ENCODE measurements at regions not wholly inside any gene's neighbourhood (a gene's known extent, or its start where the extent isn't known, plus 50 kb on each side); places are given as distances from the start of the nearest gene placed in this dataset.
"Not testable (repeated sequence)": the region's sequence is repeated elsewhere in the genome, so short reads cannot be mapped to it uniquely, and the experiment has no call there.

DNA sequence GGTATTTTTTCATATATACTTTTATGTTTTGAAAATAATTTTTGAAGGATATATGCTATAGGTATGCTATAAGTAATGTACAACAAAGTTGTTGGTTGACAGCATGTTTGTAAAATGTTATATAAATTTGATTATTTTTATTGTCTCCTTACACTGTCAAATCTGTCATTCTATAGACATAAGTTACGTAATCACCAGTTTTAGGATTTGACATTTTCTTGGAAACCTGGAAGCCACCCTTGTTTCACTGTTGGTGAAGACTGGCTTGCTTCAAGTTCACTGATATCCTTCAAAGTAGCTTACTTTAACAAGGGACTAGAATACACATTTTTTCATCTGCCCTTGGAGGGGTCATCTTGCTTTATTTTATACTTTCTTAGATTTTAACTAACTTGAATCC is 1288.6 kb upstream of the EYS start:
- intact Hi-C loops (cut with DNase I) = no loop called here
- TF ChIP-seq CTCF (IDR thresholded peaks at IDR 0.05) = no peak
- TF ChIP-seq POLR2AphosphoS5 (IDR thresholded peaks at IDR 0.05; ENCODE audit: insufficient read depth in 1 of 2, low read depth in 1 of 2) = no peak
- no peak for TF ChIP-seq POLR2A (IDR thresholded peaks at IDR 0.05)
- Histone ChIP-seq H3K27ac (no peak overlapping the region), H3K4me1 (no peaks in the 10 kb centered on the region), H3K4me3 (no peak overlapping the region), H3K27me3 (no peaks in the 10 kb centered on the region), H3K36me3 (no peaks in the 10 kb centered on the region), H3K9me3 (no peaks in the 10 kb centered on the region)
- DNase-seq (ENCODE audit: extremely low spot score in 2 of 2) = no peak

GRCh38 chr6:66993708-66994107 is 1286.7 kb upstream of the EYS start:
- DNase-seq (ENCODE audit: extremely low spot score in 2 of 2); intact Hi-C loops (cut with DNase I); H3K36me3 ChIP-seq; H3K9me3 ChIP-seq; H3K27me3 ChIP-seq; H3K27ac ChIP-seq; H3K4me3 ChIP-seq; H3K4me1 ChIP-seq: not testable (repeated sequence)

DNA sequence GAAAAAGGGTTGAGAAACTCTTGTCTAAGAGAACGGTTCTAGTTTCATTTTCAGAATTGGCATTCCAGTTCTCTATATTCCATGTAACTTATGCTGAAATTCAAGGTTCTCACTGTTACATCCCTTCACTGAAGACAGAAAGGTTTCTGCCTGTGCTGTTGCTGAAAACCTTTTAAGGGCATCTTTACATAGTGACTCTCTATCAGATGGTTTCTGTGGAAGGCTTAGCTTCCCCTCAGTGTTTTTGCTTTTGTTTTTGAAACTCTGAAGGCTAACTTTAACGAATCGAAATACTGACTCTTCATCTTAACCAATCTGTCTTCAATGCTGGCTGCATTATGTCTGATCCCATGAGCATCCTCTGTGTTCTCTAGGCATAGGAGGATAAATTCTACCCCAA is 1286.2 kb upstream of the EYS start:
- no peaks in the 10 kb centered on the region for H3K4me1 ChIP-seq

DNA sequence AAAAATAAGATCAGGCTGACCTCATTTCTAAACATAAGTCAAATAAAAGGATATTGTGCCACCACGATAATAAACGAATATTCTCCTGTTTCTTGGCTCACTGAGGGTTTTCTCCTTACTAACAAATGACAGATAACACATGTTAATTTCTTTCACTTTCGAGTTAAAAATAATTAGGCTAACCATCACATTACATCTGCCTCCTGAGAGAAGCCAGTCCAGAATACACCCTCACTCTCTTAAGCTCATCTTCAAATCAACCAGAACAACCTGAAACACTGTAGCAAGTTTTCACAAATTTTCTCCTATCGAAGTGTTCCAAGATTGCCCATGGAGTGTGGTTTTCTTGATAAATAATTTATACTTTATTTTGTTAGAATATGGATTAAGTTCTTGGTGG is 1285.6 kb upstream of the EYS start:
- Histone ChIP-seq H3K9me3 (peaks cover 4% of the 10 kb centered on the region), H3K4me1 (no peaks in the 10 kb centered on the region), H3K36me3 (no peaks in the 10 kb centered on the region), H3K27ac (no peak overlapping the region), H3K27me3 (no peaks in the 10 kb centered on the region), H3K4me3 (no peak overlapping the region)
- intact Hi-C loops (cut with DNase I) = no loop called here
- TF ChIP-seq CTCF (IDR thresholded peaks at IDR 0.05) (no peak), POLR2AphosphoS5 (IDR thresholded peaks at IDR 0.05; ENCODE audit: insufficient read depth in 1 of 2, low read depth in 1 of 2) (no peak), POLR2A (IDR thresholded peaks at IDR 0.05) (no peak)
- DNase-seq (ENCODE audit: extremely low spot score in 2 of 2) = no peak

More for the DNA sequence above, 1286.2 kb upstream of the EYS start:
- Histone ChIP-seq H3K36me3 (no peaks in the 10 kb centered on the region), H3K4me3 (no peak overlapping the region), H3K27me3 (no peaks in the 10 kb centered on the region), H3K27ac (no peak overlapping the region), H3K9me3 (peaks cover 4% of the 10 kb centered on the region)
- no peak for DNase-seq (ENCODE audit: extremely low spot score in 2 of 2)
- TF ChIP-seq POLR2AphosphoS5 (IDR thresholded peaks at IDR 0.05; ENCODE audit: insufficient read depth in 1 of 2, low read depth in 1 of 2) (no peak), POLR2A (IDR thresholded peaks at IDR 0.05) (no peak), CTCF (IDR thresholded peaks at IDR 0.05) (no peak)
- intact Hi-C loops (cut with DNase I) = no loop called here

DNA sequence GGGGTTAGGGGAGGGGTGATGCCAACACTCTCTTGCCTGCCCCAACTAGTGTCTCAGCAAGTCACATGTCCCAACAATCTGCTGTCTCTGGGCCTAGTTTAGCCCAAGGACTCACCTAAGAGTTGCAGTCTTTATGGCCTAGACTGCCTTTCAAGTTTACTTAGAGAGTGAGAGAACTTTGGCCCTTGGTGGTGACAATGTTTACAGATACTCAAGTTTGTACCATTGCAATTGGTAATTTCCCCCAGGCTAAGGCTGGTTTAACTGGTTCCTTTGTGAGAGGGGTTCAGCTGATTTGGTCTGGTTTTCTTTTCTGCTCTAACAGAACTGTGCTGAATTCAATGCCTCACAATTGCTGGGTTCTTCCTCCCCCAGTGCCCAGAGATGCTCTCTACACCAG is 1279.9 kb upstream of the EYS start:
- TF ChIP-seq POLR2AphosphoS5 (IDR thresholded peaks at IDR 0.05; ENCODE audit: insufficient read depth in 1 of 2, low read depth in 1 of 2) (no peak), POLR2A (IDR thresholded peaks at IDR 0.05) (no peak), CTCF (IDR thresholded peaks at IDR 0.05) (no peak)
- Histone ChIP-seq H3K36me3 (no peaks in the 10 kb centered on the region), H3K4me3 (no peak overlapping the region), H3K27me3 (no peaks in the 10 kb centered on the region), H3K27ac (no peak overlapping the region), H3K4me1 (no peaks in the 10 kb centered on the region), H3K9me3 (peaks cover 4% of the 10 kb centered on the region)
- DNase-seq (ENCODE audit: extremely low spot score in 2 of 2) = no peak
- intact Hi-C loops (cut with DNase I) = no loop called here

DNA sequence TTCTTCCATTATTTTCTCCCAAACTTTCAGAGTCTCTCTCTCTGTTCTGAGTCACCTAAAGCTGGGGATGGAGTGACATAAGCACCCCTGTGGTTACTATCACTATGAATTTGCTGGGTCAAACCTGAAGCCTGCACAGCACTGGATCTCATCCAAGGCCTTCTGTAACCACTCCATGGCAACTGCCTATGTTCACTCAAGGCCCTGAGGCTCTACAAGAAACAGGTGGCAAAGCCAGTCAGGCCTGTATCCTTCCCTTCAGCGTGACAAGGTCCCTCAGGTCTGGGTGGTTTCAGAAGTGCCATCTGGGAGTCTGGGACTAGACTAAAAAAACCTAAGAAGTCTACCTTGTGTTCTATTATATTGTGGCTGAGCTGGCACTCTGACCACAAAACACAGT is 1278.8 kb upstream of the EYS start:
- H3K4me3 ChIP-seq = no peak overlapping the region
- no peak for DNase-seq (ENCODE audit: extremely low spot score in 2 of 2)

More for the DNA sequence above, 1278.8 kb upstream of the EYS start:
- peaks cover 4% of the 10 kb centered on the region for H3K9me3 ChIP-seq
- no peaks in the 10 kb centered on the region for H3K36me3 ChIP-seq
- no peaks in the 10 kb centered on the region for H3K4me1 ChIP-seq
- no peaks in the 10 kb centered on the region for H3K27me3 ChIP-seq
- TF ChIP-seq CTCF (IDR thresholded peaks at IDR 0.05) (no peak), POLR2AphosphoS5 (IDR thresholded peaks at IDR 0.05; ENCODE audit: insufficient read depth in 1 of 2, low read depth in 1 of 2) (no peak), POLR2A (IDR thresholded peaks at IDR 0.05) (no peak)
- intact Hi-C loops (cut with DNase I) = no loop called here
- H3K27ac ChIP-seq = no peak overlapping the region

Measured in vagina (tissue), 2 donors.